C4-2B (cell line): ENCODE measurements at regions not wholly inside any gene's neighbourhood (a gene's known extent, or its start where the extent isn't known, plus 50 kb on each side); places are given as distances from the start of the nearest gene placed in this dataset.

Experiments used
- H3K27ac ChIP-seq: fragments of 450-650 bp; 2 replicates; pipeline ENCODE4 v1.5.1; 2017
- CTCF ChIP-seq: fragments of 450-650 bp; conservative IDR thresholded peaks from 2 replicates; pipeline ENCODE4 v1.5.1; 2017; ENCODE audit warnings: mild to moderate bottlenecking
- ZFX ChIP-seq: fragments of 450-650 bp; IDR thresholded peaks from 2 replicates; pipeline ENCODE4 v1.6.1; 2017

- TF ChIP-seq ZFX = no peak
- TF ChIP-seq CTCF = no peak
- no peak overlapping the region for H3K27ac ChIP-seq
Measured at GRCh38 chr6:97450087-97450486, 167.1 kb upstream of the MMS22L start.

- TF ChIP-seq ZFX (no peak), CTCF (no peak)
- no peak overlapping the region for H3K27ac ChIP-seq
Measured at GRCh38 chr6:97456070-97456469, 173.1 kb upstream of the MMS22L start.

GRCh38 chr6:97459535-97459934 is 176.5 kb upstream of the MMS22L start:
- TF ChIP-seq ZFX (no peak), CTCF (no peak)

GRCh38 chr6:97459986-97460385 is 177.0 kb upstream of the MMS22L start:
- TF ChIP-seq CTCF (no peak), ZFX (no peak)

More at GRCh38 chr6:97459535-97459934, 176.5 kb upstream of the MMS22L start:
- H3K27ac ChIP-seq = no peak overlapping the region

GRCh38 chr6:97460394-97461080 is 177.5 kb upstream of the MMS22L start:
- no peak overlapping the region for H3K27ac ChIP-seq
- TF ChIP-seq ZFX (no peak), CTCF (no peak)

More at GRCh38 chr6:97459986-97460385, 177.0 kb upstream of the MMS22L start:
- no peak overlapping the region for H3K27ac ChIP-seq

- no peak overlapping the region for H3K27ac ChIP-seq
- no peak for TF ChIP-seq ZFX
- TF ChIP-seq CTCF = no peak
Measured at GRCh38 chr6:97461218-97461617, 178.2 kb upstream of the MMS22L start.

GRCh38 chr6:97462031-97462430 is 179.0 kb upstream of the MMS22L start:
- TF ChIP-seq CTCF = no peak
- TF ChIP-seq ZFX = no peak
- H3K27ac ChIP-seq = no peak overlapping the region
